ENCODE measurements at regions not wholly inside any gene's neighbourhood (a gene's known extent, or its start where the extent isn't known, plus 50 kb on each side); places are given as distances from the start of the nearest gene placed in this dataset.
"Not testable (repeated sequence)": the region's sequence is repeated elsewhere in the genome, so short reads cannot be mapped to it uniquely, and the experiment has no call there.

GRCh38 chr19:20388706-20389225 lies 176.8 kb downstream of the ZNF737 start:
- DNase-seq: no peak

GRCh38 chr19:20385061-20385460 lies 180.5 kb downstream of the ZNF737 start:
- no peak for DNase-seq

- DNase-seq: no peak
Observed at GRCh38 chr19:20371911-20372310, 193.7 kb downstream of the ZNF737 start.

- not testable (repeated sequence) for DNase-seq
Observed at GRCh38 chr19:20371304-20371703, 194.3 kb downstream of the ZNF737 start.

GRCh38 chr19:20367811-20368294 lies 197.7 kb downstream of the ZNF737 start:
- DNase-seq: peak; percentile 70

- no peak for DNase-seq
Observed at GRCh38 chr19:20365146-20365545, 198.1 kb downstream of the ZNF486 start.

- DNase-seq: peak; percentile 40
Observed at GRCh38 chr19:20359933-20360720, 193.1 kb downstream of the ZNF486 start.

- DNase-seq: not testable (repeated sequence)
Observed at GRCh38 chr19:20358841-20359465, 191.9 kb downstream of the ZNF486 start.

GRCh38 chr19:20357921-20358320 lies 190.9 kb downstream of the ZNF486 start:
- DNase-seq: no peak

GRCh38 chr19:20351244-20351643 lies 184.2 kb downstream of the ZNF486 start:
- DNase-seq: no peak

GRCh38 chr19:20349206-20349605 lies 182.2 kb downstream of the ZNF486 start:
- DNase-seq: no peak

- DNase-seq: no peak
Observed at GRCh38 chr19:20339444-20339843, 172.4 kb downstream of the ZNF486 start.

- no peak for DNase-seq
Observed at GRCh38 chr19:20334760-20335159, 167.7 kb downstream of the ZNF486 start.

- no peak for DNase-seq
Observed at GRCh38 chr19:20333508-20333907, 166.5 kb downstream of the ZNF486 start.

GRCh38 chr19:20325151-20325550 lies 158.1 kb downstream of the ZNF486 start:
- no peak for DNase-seq

- DNase-seq: no peak
Observed at GRCh38 chr19:20321139-20321763, 154.2 kb downstream of the ZNF486 start.

GRCh38 chr19:20320191-20320590 lies 153.2 kb downstream of the ZNF486 start:
- no peak for DNase-seq

GRCh38 chr19:20318616-20319015 lies 151.6 kb downstream of the ZNF486 start:
- DNase-seq: no peak

GRCh38 chr19:20315543-20315942 lies 148.5 kb downstream of the ZNF486 start:
- DNase-seq: no peak

- no peak for DNase-seq
Observed at GRCh38 chr19:20313894-20314293, 146.9 kb downstream of the ZNF486 start.

- no peak for DNase-seq
Observed at GRCh38 chr19:20307127-20307526, 140.1 kb downstream of the ZNF486 start.

GRCh38 chr19:20296314-20296713 lies 129.3 kb downstream of the ZNF486 start:
- not testable (repeated sequence) for DNase-seq

GRCh38 chr19:20294181-20294580 lies 127.2 kb downstream of the ZNF486 start:
- no peak for DNase-seq
